Gastrocnemius medialis (tissue), 4 donors: ENCODE measurements at regions not wholly inside any gene's neighbourhood (a gene's known extent, or its start where the extent isn't known, plus 50 kb on each side); places are given as distances from the start of the nearest gene placed in this dataset.

Experiments used
- CTCF ChIP-seq, 5 experiments: fragments of 450-650 bp in 3 of 5; fragments of 200-600 bp in 2 of 5; sonication (generic) in 2 of 5; IDR thresholded peaks in 4 of 5; conservative IDR thresholded peaks in 1 of 5; 1 replicate in 4 of 5; 2 replicates in 1 of 5; pipeline ENCODE4 v1.5.1; 2016 to 2019; ENCODE audit warnings: antibody characterized with exemption in 5 of 5, mild to moderate bottlenecking in 3 of 5, moderate library complexity in 3 of 5
- POLR2A ChIP-seq, 2 donors: fragments of 450-650 bp; IDR thresholded peaks; one replicate each; pipeline ENCODE4 v1.6.1; 2017; ENCODE audit warnings: antibody characterized with exemption in 2 of 2, mild to moderate bottlenecking in 2 of 2, moderate library complexity in 2 of 2

- TF ChIP-seq CTCF (IDR thresholded peaks at IDR 0.05 in 4 of 5, conservative IDR thresholded peaks at IDR 0.05 in 1 of 5): no peak
- no peak for TF ChIP-seq POLR2A (IDR thresholded peaks at IDR 0.05)
These were observed 149.8 kb upstream of the THY1 start for GRCh38 chr11:119572481-119573424.
